ENCODE measurements at regions not wholly inside any gene's neighbourhood (a gene's known extent, or its start where the extent isn't known, plus 50 kb on each side); places are given as distances from the start of the nearest gene placed in this dataset.

DNA sequence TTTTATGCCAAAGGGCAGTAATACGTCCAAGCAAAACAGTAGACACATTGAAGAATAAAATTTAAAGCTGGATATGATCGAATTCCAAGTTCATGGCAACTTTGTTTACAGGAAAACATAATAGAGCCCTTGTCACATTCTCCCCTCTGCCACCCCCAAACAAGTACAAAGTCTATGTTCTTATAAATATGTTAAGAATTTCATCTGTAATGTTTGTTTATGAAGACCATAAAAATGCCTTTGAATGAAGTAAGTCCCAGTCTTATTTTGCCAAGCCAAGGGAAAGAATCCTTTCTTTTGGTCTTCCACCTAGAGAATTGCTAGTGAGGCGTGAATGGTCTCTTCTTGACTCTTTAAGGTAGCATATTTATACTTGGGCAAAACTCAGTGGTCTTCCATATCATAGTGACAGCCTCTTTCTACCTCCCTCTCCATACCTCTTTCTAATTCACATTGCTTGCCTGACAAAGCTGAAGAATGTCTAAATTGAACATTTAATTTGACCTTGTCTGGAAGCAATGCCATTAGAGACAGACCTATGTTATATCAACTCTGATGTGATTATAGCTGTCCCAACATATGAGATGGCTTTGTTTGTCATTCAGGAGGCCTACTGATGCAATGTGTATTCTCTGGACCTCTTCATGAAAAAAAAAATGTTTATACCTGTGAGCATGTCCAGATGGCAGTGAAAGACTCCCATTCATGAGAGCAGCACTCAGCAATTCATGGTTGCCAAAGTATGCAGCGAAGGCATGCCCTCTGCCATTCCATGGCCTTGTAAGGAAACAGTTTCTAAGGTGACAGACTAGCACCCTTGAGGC lies 70.6 kb upstream of the CCN2 start (continued):
- no peak for TF ChIP-seq ZNF326 (CRISPR knock-in tag; IDR thresholded peaks at IDR 0.05; ENCODE audit: borderline replicate concordance)
- no peak for TF ChIP-seq ZNF24 (IDR thresholded peaks at IDR 0.05)
- TF ChIP-seq XRCC5 (optimal IDR thresholded peaks at IDR 0.05; ENCODE audit: low read length) = no peak
- 0 out of 2 replicates have a peak, but pooled peaks have one; percentile 35 for TF ChIP-seq ZKSCAN8 (CRISPR knock-in tag; IDR thresholded peaks at IDR 0.05; ENCODE audit: borderline replicate concordance)
- TF ChIP-seq SIX1 (CRISPR knock-in tag; IDR thresholded peaks at IDR 0.05; ENCODE audit: borderline replicate concordance) = no peak
- TF ChIP-seq, protein P1, sequence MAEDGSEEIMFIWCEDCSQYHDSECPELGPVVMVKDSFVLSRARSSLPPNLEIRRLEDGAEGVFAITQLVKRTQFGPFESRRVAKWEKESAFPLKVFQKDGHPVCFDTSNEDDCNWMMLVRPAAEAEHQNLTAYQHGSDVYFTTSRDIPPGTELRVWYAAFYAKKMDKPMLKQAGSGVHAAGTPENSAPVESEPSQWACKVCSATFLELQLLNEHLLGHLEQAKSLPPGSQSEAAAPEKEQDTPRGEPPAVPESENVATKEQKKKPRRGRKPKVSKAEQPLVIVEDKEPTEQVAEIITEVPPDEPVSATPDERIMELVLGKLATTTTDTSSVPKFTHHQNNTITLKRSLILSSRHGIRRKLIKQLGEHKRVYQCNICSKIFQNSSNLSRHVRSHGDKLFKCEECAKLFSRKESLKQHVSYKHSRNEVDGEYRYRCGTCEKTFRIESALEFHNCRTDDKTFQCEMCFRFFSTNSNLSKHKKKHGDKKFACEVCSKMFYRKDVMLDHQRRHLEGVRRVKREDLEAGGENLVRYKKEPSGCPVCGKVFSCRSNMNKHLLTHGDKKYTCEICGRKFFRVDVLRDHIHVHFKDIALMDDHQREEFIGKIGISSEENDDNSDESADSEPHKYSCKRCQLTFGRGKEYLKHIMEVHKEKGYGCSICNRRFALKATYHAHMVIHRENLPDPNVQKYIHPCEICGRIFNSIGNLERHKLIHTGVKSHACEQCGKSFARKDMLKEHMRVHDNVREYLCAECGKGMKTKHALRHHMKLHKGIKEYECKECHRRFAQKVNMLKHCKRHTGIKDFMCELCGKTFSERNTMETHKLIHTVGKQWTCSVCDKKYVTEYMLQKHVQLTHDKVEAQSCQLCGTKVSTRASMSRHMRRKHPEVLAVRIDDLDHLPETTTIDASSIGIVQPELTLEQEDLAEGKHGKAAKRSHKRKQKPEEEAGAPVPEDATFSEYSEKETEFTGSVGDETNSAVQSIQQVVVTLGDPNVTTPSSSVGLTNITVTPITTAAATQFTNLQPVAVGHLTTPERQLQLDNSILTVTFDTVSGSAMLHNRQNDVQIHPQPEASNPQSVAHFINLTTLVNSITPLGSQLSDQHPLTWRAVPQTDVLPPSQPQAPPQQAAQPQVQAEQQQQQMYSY (CRISPR knock-in tag; IDR thresholded peaks at IDR 0.05) = no peak
- TF ChIP-seq BCL6 (CRISPR knock-in tag; IDR thresholded peaks at IDR 0.05) = peak; percentile 45
- TF ChIP-seq, protein P2, sequence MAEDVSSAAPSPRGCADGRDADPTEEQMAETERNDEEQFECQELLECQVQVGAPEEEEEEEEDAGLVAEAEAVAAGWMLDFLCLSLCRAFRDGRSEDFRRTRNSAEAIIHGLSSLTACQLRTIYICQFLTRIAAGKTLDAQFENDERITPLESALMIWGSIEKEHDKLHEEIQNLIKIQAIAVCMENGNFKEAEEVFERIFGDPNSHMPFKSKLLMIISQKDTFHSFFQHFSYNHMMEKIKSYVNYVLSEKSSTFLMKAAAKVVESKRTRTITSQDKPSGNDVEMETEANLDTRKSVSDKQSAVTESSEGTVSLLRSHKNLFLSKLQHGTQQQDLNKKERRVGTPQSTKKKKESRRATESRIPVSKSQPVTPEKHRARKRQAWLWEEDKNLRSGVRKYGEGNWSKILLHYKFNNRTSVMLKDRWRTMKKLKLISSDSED (CRISPR knock-in tag; IDR thresholded peaks at IDR 0.05) = no peak
- TF ChIP-seq ZNF441 (CRISPR knock-in tag; IDR thresholded peaks at IDR 0.05; ENCODE audit: borderline replicate concordance) = no peak
- TF ChIP-seq GTF3A (CRISPR knock-in tag; conservative IDR thresholded peaks at IDR 0.05) = no peak
- TF ChIP-seq KDM4B (CRISPR knock-in tag; IDR thresholded peaks at IDR 0.05) = 0 out of 2 replicates have a peak, but pooled peaks have one; percentile 67
- TF ChIP-seq, protein P3, sequence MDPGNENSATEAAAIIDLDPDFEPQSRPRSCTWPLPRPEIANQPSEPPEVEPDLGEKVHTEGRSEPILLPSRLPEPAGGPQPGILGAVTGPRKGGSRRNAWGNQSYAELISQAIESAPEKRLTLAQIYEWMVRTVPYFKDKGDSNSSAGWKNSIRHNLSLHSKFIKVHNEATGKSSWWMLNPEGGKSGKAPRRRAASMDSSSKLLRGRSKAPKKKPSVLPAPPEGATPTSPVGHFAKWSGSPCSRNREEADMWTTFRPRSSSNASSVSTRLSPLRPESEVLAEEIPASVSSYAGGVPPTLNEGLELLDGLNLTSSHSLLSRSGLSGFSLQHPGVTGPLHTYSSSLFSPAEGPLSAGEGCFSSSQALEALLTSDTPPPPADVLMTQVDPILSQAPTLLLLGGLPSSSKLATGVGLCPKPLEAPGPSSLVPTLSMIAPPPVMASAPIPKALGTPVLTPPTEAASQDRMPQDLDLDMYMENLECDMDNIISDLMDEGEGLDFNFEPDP (CRISPR knock-in tag; conservative IDR thresholded peaks at IDR 0.05) = no peak
- TF ChIP-seq KLF13 (CRISPR knock-in tag; IDR thresholded peaks at IDR 0.05) = no peak
- TF ChIP-seq, protein P4, sequence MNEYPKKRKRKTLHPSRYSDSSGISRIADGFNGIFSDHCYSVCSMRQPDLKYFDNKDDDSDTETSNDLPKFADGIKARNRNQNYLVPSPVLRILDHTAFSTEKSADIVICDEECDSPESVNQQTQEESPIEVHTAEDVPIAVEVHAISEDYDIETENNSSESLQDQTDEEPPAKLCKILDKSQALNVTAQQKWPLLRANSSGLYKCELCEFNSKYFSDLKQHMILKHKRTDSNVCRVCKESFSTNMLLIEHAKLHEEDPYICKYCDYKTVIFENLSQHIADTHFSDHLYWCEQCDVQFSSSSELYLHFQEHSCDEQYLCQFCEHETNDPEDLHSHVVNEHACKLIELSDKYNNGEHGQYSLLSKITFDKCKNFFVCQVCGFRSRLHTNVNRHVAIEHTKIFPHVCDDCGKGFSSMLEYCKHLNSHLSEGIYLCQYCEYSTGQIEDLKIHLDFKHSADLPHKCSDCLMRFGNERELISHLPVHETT (CRISPR knock-in tag; conservative IDR thresholded peaks at IDR 0.05) = no peak
- no peak for TF ChIP-seq ZNF768 (CRISPR knock-in tag; IDR thresholded peaks at IDR 0.05)
- TF ChIP-seq, protein P5, sequence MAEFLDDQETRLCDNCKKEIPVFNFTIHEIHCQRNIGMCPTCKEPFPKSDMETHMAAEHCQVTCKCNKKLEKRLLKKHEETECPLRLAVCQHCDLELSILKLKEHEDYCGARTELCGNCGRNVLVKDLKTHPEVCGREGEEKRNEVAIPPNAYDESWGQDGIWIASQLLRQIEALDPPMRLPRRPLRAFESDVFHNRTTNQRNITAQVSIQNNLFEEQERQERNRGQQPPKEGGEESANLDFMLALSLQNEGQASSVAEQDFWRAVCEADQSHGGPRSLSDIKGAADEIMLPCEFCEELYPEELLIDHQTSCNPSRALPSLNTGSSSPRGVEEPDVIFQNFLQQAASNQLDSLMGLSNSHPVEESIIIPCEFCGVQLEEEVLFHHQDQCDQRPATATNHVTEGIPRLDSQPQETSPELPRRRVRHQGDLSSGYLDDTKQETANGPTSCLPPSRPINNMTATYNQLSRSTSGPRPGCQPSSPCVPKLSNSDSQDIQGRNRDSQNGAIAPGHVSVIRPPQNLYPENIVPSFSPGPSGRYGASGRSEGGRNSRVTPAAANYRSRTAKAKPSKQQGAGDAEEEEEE (CRISPR knock-in tag; IDR thresholded peaks at IDR 0.05; ENCODE audit: borderline replicate concordance) = no peak
- TF ChIP-seq, protein P6, sequence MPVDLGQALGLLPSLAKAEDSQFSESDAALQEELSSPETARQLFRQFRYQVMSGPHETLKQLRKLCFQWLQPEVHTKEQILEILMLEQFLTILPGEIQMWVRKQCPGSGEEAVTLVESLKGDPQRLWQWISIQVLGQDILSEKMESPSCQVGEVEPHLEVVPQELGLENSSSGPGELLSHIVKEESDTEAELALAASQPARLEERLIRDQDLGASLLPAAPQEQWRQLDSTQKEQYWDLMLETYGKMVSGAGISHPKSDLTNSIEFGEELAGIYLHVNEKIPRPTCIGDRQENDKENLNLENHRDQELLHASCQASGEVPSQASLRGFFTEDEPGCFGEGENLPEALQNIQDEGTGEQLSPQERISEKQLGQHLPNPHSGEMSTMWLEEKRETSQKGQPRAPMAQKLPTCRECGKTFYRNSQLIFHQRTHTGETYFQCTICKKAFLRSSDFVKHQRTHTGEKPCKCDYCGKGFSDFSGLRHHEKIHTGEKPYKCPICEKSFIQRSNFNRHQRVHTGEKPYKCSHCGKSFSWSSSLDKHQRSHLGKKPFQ (CRISPR knock-in tag; IDR thresholded peaks at IDR 0.05; ENCODE audit: insufficient replicate concordance) = no peak

Data from HepG2 (cell line).